GM21381 (cell line): ENCODE measurements at regions not wholly inside any gene's neighbourhood (a gene's known extent, or its start where the extent isn't known, plus 50 kb on each side); places are given as distances from the start of the nearest gene placed in this dataset.
"Not testable (repeated sequence)": the region's sequence is repeated elsewhere in the genome, so short reads cannot be mapped to it uniquely, and the experiment has no call there.

Experiments
- ATAC-seq: cut with Tn5 transposase; IDR thresholded peaks from one replicate; pipeline ENCODE4 v1.9.1; 2021; ENCODE audit warnings: mild to moderate bottlenecking, moderate library complexity; ENCODE audit not compliant: unreplicated experiment

DNA sequence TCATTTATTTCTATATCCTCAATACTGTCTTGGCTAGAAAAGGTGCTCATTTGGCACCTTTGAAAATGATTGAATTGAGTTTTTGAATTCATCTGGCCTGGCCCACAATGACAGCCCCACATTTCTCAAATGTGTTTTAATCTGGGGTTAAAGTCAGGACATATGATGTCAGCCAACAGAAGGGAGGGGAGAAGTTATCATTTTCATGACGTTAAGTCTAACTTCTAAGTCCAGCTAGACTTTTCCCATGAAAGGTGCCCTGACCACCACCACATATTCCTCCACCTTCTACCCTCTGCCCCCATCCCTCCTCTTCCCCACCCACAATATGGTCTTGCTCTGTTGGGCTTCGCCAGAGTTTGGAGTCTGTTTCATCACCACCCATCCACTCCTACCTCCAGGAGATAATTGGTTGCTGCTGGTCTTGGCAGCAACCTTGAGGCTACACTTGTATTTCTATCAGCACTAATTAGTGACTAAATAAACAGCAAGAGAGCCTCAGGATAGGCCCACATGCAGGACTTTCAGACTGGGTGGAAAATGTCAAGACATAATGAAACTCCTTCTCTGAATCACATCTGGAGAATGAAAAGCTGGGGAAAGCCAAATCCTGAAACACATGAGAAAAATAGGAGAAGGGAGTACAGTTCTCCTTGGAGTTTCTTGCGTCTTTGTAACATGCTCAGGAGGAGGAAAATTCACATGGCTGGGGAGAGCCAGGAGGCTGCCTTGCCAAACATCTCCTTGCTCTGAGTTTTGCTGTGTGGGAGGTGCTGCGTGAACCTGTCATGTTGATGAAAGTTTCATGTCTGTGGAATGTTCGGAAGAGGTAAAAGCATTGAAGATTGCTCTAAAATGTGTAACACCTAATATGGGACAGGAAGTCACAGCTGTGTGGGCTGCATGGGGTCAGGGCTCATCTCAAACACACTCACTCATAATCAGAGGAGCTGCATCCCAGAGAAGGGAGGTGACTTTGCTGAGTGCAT lies 544.7 kb upstream of the KLF4 start:
- ATAC-seq, result no peak

DNA sequence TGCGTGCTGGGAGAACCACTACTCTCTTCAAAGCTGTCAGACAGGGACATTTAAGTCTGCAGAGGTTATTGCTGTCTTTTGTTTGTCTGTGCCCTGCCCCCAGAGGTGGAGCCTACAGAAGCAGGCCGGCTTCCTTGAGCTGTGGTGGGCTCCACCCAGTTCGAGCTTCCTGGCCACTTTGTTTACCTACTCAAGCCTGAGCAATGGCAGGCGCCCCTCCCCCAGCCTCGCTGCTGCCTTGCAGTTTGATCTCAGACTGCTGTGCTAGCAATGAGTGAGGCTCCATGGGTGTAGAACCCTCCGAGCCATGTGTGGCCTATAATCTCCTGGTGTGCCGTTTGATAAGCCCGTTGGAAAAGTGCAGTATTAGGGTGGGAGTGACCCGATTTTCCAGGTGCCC lies 542.5 kb upstream of the KLF4 start:
- not testable (repeated sequence) for ATAC-seq

DNA sequence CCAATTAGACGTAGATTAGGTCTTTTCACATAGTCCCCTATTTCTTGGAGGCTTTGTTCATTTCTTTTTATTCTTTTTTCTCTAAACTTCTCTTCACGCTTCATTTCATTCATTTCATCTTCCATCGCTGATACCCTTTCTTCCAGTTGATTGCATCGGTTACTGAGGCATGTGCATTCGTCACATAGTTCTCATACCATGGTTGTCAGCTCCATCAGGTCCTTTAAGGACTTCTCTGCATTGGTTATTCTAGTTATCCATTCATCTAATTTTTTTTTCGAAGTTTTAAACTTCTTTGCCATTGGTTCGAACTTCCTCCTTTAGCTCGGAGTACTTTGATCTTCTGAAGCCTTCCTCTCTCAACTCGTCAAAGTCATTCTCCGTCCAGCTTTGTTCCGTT lies 541.7 kb upstream of the KLF4 start:
- ATAC-seq, result not testable (repeated sequence)

DNA sequence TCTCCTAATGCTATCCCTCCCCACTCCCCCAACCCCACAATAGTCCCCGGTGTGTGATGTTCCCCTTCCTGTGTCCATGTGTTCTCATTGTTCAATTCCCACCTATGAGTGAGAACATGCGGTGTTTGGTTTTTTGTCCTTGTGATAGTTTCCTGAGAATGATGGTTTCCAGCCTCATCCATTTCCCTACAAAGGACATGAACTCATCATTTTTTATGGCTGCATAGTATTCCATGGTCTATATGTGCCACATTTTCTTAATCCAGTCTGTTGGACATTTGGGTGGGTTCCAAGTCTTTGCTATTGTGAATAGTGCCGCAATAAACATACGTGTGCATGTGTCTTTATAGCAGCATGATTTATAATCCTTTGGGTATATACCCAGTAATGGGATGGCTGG lies 537.1 kb upstream of the KLF4 start:
- ATAC-seq, result not testable (repeated sequence)

DNA sequence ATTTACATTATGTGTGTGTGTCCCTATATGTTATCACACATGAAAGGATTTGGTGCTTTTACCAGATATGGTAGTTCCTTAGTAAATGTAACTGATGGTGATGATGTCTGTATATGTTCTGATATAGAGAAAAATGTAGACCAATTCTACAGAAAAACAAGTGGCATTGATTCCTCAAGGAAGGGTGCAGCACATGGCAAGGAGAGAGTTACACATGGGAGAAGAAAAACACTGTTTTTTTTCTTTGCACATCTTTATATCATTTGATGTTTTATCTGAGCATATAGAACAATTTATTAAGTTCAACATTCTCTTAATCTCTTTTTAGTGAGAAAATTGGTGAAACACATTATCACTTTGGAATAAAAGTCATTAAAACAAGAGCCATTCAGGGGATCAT lies 535.0 kb upstream of the KLF4 start:
- ATAC-seq, result no peak

DNA sequence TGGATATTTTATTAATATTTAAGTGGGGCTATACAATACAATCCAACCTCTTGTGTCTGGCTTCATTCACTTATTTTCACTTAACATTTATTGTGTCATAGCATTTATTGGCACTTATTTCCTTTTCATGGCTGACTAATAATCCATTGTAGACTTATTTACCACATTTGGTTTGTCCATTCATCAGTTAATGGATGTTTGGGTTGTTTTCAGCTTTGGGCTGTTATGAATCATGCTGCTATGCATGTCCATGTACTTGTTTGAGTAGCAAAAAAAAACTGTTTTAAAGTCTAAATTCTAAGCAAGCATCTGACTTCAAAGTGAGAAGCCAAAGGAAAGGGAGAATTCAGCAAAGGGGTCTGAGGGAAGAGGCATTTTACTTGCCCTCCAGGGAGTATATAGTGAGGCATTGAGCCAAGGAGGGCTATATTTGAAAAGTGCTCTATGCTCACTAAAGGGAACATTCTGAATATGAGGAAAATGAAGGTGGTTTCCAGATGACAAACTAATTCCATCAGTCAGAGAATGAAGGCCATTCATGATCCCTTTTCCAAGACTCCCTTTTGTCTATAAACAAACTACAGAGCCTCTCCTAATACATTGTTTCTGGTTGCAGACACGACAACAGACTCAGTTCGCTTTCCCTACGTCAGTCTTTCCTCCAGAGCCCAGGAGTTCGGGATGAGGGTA lies 532.8 kb upstream of the KLF4 start:
- no peak for ATAC-seq

DNA sequence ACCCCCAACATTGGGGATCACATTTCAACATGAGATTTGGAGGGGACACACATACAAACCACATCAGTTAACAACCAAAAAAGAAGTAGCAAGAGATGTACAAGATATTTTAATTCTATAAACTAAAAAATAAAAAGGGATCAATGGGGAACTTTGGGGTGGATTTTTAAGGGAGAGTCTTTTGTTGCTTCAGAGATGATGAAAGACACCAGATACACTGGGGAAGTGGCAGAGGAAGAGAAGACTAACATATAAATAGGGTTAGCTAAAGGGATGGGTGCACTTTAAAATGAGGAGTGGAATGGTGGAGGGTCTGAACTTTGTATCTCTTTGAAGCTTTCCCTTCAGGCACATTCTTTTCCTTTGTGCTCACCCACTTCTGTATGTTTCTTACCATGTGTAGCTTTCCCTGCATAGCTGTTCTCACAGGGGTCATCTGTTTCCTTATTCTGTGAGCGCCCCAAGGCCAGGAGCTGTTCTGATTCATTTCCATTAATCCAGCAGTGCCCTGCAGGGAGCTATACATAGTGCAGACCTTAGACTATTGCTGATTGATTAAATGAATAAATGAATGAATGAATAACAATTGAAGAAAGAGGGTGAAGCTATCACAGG lies 531.6 kb upstream of the KLF4 start:
- ATAC-seq, result no peak

DNA sequence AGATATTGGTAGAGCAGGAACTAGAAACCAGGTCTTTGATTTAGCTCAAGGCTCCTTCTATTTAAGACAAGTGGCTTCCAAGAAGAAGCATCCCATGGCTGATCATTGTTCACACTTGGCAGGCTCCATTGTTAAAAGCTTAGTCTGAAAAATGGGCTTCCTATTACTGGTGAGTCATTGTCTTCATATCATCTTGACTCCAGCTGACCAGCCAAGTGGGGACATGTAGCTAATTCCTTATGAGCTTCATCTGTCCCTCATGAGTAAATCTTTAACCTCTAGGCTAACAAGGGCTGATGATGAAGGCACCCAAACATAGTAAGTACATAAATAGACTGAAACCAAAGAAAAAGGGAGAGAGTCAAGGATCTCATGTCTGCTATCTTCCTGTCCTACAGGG lies 530.3 kb upstream of the KLF4 start:
- no peak for ATAC-seq

DNA sequence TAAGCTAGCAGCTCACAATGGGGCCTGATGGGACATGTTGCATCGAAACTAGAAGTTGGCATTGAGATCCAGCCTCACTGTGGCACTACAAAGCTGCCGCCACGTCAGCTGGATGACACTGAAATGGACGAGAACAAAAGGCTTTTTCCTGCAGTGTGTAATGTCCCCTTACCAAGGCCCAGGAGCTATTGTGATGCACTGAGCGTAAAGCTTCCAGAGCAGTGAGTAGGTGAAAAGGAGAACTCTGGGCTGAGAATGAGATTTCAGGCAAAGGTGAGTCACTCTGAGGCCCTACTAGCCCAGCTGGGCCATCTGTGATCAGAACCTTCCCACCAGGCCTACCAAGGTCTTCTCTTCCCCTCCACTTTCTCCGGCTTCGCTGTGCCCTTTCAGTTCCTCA lies 528.1 kb upstream of the KLF4 start:
- ATAC-seq, result no peak

DNA sequence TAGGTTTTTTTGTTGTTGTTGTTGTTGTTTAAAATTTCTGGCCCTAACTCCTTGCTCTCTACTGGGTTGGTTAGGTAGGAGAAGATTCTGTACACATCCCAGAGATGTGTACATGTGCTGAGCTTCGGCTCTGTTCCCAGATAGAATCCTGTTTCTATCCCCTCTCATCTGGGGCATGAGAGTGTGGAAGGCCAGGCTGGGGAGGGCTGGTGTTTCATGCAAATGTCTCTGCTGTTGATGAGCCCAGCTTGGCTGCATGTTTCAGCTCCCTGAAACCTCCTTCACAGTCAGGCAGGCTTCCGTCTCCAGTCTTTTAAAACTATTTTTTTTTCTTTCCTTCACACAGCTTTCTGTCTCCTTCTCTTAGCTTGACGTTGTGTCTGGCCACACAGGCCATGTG lies 526.9 kb upstream of the KLF4 start:
- ATAC-seq, result no peak

DNA sequence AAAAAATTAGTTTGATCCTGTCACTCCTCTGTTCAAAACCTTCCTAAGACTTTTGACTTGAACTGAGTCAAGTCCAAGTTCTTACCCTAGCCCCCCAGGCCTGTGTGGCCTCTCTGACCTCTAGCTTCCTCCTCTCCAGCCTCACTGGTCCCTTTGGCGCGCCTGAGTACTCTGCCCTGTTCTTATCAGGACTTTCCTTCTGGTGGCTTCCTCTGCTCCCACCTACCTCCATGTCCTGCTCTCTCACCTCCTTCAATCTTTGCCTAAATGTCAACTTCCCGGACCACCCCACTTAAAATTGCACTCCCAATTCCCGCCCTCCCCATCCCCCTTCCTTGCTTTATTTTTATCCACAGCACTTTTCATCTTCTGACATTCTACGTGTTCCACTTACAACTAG lies 526.1 kb upstream of the KLF4 start:
- no peak for ATAC-seq

DNA sequence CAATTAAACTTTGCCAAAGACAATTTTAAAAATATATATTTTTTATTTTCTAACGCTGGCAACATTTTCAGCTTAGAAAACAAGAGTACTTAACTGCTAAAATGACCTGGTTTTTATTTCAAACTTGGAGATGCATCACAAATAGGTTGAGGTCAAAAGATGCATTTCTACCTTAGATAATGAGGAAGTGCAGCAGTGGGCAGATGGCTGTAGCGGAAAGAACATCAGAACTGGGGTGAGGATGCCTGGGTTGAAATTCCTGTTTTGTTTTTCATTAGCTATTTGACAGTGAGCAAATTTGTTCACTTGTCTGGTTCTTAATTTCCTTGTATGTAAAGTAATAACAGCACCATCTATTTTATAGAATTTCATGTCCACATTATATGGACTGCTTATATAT lies 524.8 kb upstream of the KLF4 start:
- ATAC-seq, result no peak

DNA sequence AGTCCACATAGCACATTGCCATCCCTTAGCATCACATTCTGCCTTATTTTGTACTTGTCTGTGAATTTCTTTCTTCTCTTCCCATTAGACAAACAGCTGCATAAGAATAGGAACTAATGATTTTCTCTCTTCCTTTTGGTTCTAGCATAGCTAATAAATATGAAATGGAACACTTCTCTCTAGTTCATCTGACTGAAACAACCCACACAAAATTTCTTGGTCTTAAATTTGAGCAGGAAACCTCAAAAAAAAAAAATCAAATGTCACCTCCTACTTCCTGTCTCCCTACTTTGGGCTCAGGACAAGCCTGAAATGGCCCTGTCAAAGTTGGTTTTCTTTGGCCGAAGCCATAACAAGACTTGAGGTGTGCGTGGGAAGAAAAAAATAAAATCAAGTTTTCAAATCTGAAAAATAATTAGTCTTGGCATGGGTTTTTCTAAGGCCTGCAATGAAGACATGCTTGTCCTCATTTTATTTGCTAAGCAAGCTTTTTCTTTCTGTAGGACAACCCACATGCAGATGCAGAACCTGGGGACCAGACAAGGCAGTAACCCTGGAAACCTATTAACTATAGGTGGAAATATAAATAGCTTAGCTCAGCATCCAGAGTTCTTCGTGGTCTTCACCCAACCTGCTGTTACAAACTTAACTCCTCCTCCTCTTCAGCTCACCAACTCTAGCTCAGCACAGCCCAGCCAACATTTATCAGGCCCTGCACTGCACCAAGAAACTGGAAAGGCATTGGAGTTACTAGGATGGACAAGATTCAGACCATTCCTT lies 523.5 kb upstream of the KLF4 start:
- no peak for ATAC-seq

DNA sequence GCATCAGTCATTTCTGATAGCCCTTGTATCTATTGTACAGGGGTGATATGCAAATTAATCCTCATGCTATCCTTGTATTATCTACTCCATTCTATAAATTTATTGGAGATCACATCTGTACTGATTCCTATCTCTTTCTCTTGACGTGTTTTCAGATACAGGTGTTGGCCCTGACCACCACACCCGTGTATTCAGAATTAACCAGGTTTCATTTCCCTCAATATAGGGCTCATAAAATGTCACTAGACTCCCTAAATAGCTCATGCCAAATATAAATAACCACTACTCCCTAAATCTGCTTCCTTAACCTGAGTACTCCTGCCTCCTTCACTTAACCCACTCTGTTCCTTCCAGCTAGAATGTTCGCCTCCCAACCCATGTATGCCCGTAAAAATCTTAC lies 522.8 kb upstream of the KLF4 start:
- ATAC-seq, result no peak

DNA sequence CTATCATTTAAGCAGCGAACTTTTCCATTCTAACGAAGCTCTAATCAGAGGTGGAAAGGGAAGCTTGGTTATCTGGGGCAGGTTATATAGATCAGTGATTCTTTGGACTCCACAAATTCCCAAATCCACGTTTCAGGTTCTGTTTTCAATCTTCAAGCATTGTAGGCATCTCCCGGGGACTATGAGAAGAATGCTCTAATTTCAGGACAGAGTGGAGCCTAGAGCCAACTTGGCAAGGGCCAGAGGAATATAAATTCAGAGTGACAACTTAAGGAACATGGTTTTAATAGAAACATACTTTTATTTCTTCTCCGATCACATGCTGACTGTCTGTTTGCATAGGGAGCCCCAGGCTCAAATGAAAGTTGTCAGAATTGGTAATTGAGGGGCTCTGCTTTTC lies 514.0 kb upstream of the KLF4 start:
- no peak for ATAC-seq

DNA sequence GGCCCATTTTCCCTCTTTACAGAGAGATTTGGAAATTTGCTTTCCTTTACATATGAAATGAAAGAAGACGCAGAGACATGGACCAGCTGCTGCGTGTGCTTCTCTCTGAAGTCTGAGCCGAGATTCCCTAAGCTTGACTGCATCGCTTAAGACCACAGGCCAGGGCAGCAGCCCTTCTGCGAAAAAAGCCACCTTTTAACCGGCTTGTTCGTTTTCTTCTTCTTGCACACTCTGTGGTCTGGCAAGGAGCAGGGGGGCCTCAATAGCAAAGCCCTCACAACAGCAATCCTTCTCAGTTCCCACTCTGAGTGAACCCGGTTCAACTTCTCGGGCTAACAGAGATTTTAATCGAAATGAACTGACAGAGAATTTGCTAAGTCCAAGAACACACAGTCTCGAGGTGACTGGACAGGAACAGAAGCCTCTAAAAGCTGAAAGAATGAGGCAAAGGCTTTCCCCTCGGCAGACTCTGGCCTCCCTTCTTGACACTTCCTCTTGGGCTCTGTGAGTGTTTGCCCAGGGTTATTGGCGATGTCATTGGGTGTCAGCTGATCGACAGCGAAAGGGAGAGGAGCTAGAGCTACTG lies 512.9 kb upstream of the KLF4 start:
- no peak for ATAC-seq

DNA sequence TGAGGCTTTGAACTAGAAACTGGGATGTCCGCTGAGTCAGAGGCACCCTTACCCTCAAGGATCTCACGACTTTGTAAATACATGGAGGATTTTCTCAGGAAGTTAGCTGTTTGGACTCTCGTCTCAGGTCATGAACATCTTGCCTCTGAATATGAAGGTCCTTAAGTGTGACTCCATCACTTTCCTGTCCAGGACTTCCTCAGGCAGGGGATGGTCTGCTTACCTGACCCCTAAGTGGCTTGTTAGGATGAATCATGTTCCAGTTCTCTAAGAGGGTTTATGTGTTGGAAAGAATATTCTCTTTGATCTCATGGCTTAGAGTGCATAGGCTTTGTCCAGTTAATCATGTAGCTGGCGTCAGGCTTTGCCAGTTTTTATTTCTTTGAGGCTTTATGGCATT lies 511.7 kb upstream of the KLF4 start:
- no peak for ATAC-seq

DNA sequence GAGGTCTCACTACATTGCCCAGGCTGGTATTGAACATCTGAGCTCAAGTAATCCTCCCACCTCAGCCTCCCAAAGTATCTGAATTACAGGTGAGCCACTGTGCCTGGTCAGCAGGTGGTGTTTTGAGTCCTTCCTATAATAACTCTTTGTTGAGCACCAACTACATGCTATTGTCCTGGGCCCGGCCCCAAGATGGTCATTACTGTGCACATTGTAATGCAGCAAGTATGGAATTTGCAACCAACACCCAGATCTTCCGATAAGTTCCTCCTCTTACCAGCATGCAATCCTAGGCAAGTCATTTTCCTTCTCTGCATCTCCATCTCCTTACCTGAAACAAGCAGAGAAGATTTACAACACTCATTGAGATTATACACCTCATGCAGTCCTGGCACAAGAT lies 510.3 kb upstream of the KLF4 start:
- ATAC-seq, result no peak

DNA sequence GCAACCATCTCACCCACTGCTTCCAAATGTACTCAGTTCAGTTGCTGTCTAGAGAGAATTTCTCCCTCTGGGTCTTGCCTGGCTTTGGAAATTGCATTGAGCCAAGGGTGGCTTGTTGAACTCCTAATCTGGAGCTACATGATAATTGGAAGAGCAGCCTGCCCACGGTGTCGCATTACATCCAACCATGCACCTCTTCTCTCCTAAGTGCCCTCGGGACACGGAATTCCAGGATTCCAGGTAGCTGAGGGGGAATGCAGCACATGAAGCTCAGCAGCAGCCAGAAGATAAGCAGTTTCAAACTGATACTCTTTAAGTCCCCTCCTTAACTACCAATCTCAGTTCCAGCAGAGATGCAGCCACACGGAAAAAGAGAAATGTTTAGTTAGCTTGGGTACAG lies 509.4 kb upstream of the KLF4 start:
- no peak for ATAC-seq

DNA sequence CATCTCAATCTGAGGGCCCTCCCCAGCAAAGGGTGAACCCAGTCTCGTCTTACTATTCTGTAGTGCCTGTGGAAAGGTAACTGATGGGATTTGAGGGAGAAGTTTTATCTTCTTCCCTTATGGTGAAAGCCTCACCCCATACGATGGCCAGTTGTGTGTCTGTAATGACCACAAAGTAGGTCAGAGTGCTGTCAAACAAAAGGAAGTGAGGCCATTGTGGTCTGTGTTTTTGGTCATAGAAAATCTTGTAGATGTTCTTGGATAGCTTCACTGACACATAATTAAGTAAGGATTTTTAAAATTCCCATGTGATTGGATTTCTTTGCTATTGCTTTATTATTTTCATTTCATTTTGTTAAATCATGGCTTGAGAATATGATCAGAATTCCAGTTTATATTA lies 505.1 kb upstream of the KLF4 start:
- ATAC-seq, result no peak

DNA sequence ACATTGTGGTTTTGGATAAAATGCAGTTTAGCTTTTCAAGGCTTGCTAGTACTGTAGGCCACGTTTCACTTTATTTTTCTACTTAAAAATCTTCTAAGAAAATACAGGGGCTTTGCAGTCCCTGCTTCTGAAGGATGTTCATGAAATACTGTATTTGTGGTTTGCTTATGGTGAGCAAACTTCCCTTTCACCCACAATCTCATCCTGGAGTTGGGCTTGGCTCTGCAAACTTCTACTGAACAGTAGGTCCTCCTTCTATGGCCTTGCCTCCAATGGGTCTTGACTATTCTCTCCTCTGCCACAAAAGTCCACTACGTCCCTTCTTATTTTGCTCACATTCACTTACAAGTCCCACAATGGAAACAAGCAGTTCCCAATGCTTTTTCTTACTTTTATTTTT lies 502.7 kb upstream of the KLF4 start:
- no peak for ATAC-seq
